Renal cortex interstitium (tissue), 11 donors: ENCODE measurements at regions not wholly inside any gene's neighbourhood (a gene's known extent, or its start where the extent isn't known, plus 50 kb on each side); places are given as distances from the start of the nearest gene placed in this dataset.

ENCODE experiments used
- DNase-seq, 11 donors: peaks; one replicate each; pipeline ENCODE4 v3.0.0-alpha.2; 2013; ENCODE audit warnings: low read depth in 9 of 11, low spot score in 4 of 11; ENCODE audit errors: extremely low read depth in 1 of 11

DNA sequence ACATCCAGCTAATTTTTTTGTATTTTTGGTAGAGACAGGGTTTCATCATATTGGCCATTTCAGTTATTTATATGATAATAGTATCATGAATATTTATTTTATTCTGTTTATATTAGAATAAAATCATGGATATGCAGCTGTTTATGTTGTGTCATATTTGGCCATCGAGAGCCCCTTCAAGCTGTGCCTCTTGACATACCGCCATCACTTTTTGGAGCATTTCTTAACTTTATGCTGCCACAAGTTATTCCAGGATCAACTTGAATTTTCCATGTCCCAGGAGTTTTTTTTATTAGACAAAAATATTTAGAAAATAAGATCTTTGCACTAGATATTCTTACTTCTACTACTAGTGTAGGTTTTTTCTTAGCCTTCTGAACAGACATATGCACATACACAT is 1067.0 kb upstream of the LRRTM3 start:
- DNase-seq: no peak

DNA sequence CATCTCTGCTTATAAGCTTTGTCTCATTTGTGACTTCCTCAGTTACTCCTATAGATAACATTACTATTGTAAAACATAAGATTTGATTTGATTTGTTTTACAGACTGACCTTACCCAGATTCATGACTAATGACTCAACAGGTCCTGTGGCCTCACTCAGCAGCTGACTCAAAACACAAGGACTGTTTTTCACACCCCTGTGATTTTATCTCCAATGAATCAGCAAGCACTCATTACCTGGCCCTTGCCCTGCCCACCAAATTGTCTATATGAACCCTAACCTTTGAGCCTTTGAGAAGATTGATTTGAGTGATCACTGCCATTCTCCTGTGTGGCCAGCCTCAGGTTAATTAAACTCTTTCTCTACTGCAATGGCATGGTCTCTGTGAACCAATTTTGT is 1064.6 kb upstream of the LRRTM3 start:
- DNase-seq: no peak
